Testis (tissue), 2 donors: ENCODE measurements at regions not wholly inside any gene's neighbourhood (a gene's known extent, or its start where the extent isn't known, plus 50 kb on each side); places are given as distances from the start of the nearest gene placed in this dataset.

Experiments
- DNase-seq: peaks from one replicate; pipeline ENCODE4 v3.0.0-alpha.2; 2019
- H3K27ac ChIP-seq, 2 donors: fragments of 200-600 bp; sonication (generic); one replicate each; pipeline ENCODE4 v1.5.1; 2019
- H3K27me3 ChIP-seq: fragments of 200-600 bp; sonication (generic); one replicate; pipeline ENCODE4 v1.5.1; 2019
- H3K36me3 ChIP-seq: fragments of 200-600 bp; sonication (generic); one replicate; pipeline ENCODE4 v1.5.1; 2017; ENCODE audit warnings: low read depth; ENCODE audit errors: missing control alignments
- H3K4me1 ChIP-seq: fragments of 200-600 bp; sonication (generic); one replicate; pipeline ENCODE4 v1.5.1; 2019
- H3K4me3 ChIP-seq, 2 donors: fragments of 200-600 bp; sonication (generic); one replicate each; pipeline ENCODE4 v1.5.1; 2017 to 2019
- H3K9me3 ChIP-seq: fragments of 200-600 bp; sonication (generic); one replicate; pipeline ENCODE4 v1.5.1; 2017
- CTCF ChIP-seq, 3 experiments: fragments of 450-650 bp in 2 of 3; fragments of 200-600 bp in 1 of 3; sonication (generic) in 1 of 3; IDR thresholded peaks; one replicate each; pipeline ENCODE4 v1.5.1; 2016 to 2019; ENCODE audit warnings: antibody characterized with exemption in 3 of 3, mild to moderate bottlenecking in 2 of 3, moderate library complexity in 1 of 3
- POLR2A ChIP-seq: fragments of 450-650 bp; IDR thresholded peaks from one replicate; pipeline ENCODE4 v1.6.1; 2017; ENCODE audit warnings: antibody characterized with exemption, mild to moderate bottlenecking, moderate library complexity
- WGBS, 2 donors: methylation state at CpG; one replicate each; pipeline ENCODE4 v1.1.5; 2018; 5-methylcytosine and 5-hydroxymethylcytosine counted together
- intact Hi-C: fragments of 100-400 bp; cut with DNase I; formaldehyde crosslinking; loops from one replicate; pipeline ENCODE4 v1.15.1; 2023; ENCODE audit warnings: low total_unique reads

GRCh38 chr9:108168236-108168850 is 678.8 kb upstream of the KLF4 start:
- 48 to 72% methylated on average over 3 of the region's 3 CpGs for WGBS, 2 donors
- H3K4me3 ChIP-seq = no peak overlapping the region
- no peaks in the 10 kb centered on the region for H3K27me3 ChIP-seq
- no peak for TF ChIP-seq POLR2A
- no peak for TF ChIP-seq CTCF (IDR thresholded peaks at IDR 0.05)
- no peak for DNase-seq
- H3K4me1 ChIP-seq = peaks cover 12% of the 10 kb centered on the region
- no peak overlapping the region for H3K27ac ChIP-seq
- intact Hi-C loops = no loop called here
- H3K36me3 ChIP-seq = no peaks in the 10 kb centered on the region
- H3K9me3 ChIP-seq = no peaks in the 10 kb centered on the region

- no peak for TF ChIP-seq CTCF (IDR thresholded peaks at IDR 0.05)
- TF ChIP-seq POLR2A = no peak
- no peak overlapping the region for H3K27ac ChIP-seq
- H3K4me3 ChIP-seq = no peak overlapping the region
- intact Hi-C loops = no loop called here
- WGBS, 2 donors = 57 to 66% methylated on average over 5 of the region's 5 CpGs
- no peaks in the 10 kb centered on the region for H3K36me3 ChIP-seq
- H3K27me3 ChIP-seq = no peaks in the 10 kb centered on the region
- DNase-seq = no peak
- no peaks in the 10 kb centered on the region for H3K9me3 ChIP-seq
- peaks cover 12% of the 10 kb centered on the region for H3K4me1 ChIP-seq
Observed at GRCh38 chr9:108167136-108167900, 677.7 kb upstream of the KLF4 start.

GRCh38 chr9:108166519-108166918 is 677.0 kb upstream of the KLF4 start:
- H3K9me3 ChIP-seq = no peaks in the 10 kb centered on the region
- 59 to 67% methylated on average over 2 of the region's 2 CpGs for WGBS, 2 donors
- peaks cover 12% of the 10 kb centered on the region for H3K4me1 ChIP-seq
- no peak overlapping the region for H3K4me3 ChIP-seq
- intact Hi-C loops = no loop called here
- no peak for DNase-seq
- no peak overlapping the region for H3K27ac ChIP-seq
- TF ChIP-seq POLR2A (no peak), CTCF (IDR thresholded peaks at IDR 0.05) (no peak)
- H3K36me3 ChIP-seq = no peaks in the 10 kb centered on the region
- no peaks in the 10 kb centered on the region for H3K27me3 ChIP-seq

- WGBS, 2 donors = 87 to 94% methylated on average over 6 of the region's 6 CpGs
- intact Hi-C loops = no loop called here
- Histone ChIP-seq H3K9me3 (no peaks in the 10 kb centered on the region), H3K36me3 (no peaks in the 10 kb centered on the region), H3K27ac (no peak overlapping the region), H3K4me3 (no peak overlapping the region), H3K4me1 (peaks cover 9% of the 10 kb centered on the region), H3K27me3 (no peaks in the 10 kb centered on the region)
- TF ChIP-seq POLR2A (no peak), CTCF (IDR thresholded peaks at IDR 0.05) (no peak)
- no peak for DNase-seq
Observed at GRCh38 chr9:108163321-108164005, 673.9 kb upstream of the KLF4 start.
